Sigmoid colon (tissue), 6 donors: ENCODE measurements at regions not wholly inside any gene's neighbourhood (a gene's known extent, or its start where the extent isn't known, plus 50 kb on each side); places are given as distances from the start of the nearest gene placed in this dataset.
"Not testable (repeated sequence)": the region's sequence is repeated elsewhere in the genome, so short reads cannot be mapped to it uniquely, and the experiment has no call there.

Source experiments
- DNase-seq: peaks from one replicate; pipeline ENCODE4 v3.0.0-alpha.2; 2019
- H3K27ac ChIP-seq, 4 donors: fragments of 200-600 bp; sonication (generic); one replicate each; pipeline ENCODE4 v1.5.1; 2016 to 2019; ENCODE audit warnings: mild to moderate bottlenecking in 1 of 4
- H3K27me3 ChIP-seq, 3 donors: fragments of 200-600 bp; sonication (generic); one replicate each; pipeline ENCODE4 v1.5.1; 2019; ENCODE audit warnings: mild to moderate bottlenecking in 1 of 3
- H3K36me3 ChIP-seq, 4 donors: fragments of 200-600 bp; sonication (generic); one replicate each; pipeline ENCODE4 v1.5.1; 2016 to 2019
- H3K4me1 ChIP-seq, 4 donors: fragments of 200-600 bp; sonication (generic); one replicate each; pipeline ENCODE4 v1.5.1; 2017 to 2019
- H3K4me3 ChIP-seq, 4 donors: fragments of 200-600 bp; sonication (generic); one replicate each; pipeline ENCODE4 v1.5.1; 2017 to 2019; ENCODE audit warnings: mild to moderate bottlenecking in 2 of 4, moderate library complexity in 1 of 4
- H3K9me3 ChIP-seq, 4 donors: fragments of 200-600 bp in 3 of 4; sonication (generic) in 3 of 4; one replicate each; pipeline versions ENCODE4 v1.5.1 to v1.6.1; 2013 to 2019
- POLR2A ChIP-seq, 2 donors: fragments of 450-650 bp; IDR thresholded peaks; one replicate each; pipeline ENCODE4 v1.6.1; 2016; ENCODE audit warnings: antibody characterized with exemption in 2 of 2, mild to moderate bottlenecking in 2 of 2, moderate library complexity in 2 of 2
- POLR2AphosphoS5 ChIP-seq, 4 donors: sonication (generic); formaldehyde crosslinking; IDR thresholded peaks; one replicate each; pipeline ENCODE4 v1.6.1; 2017; ENCODE audit warnings: antibody characterized with exemption in 4 of 4
- WGBS, 2 donors: extraction: QIAGEN DNeasy Blood & Tissue Kit; methylation state at CpG; one replicate each; pipeline ENCODE4 v1.1.7; 2013; 5-methylcytosine and 5-hydroxymethylcytosine counted together
- intact Hi-C: fragments of 100-400 bp; cut with DNase I; formaldehyde crosslinking; loops from one replicate; pipeline ENCODE4 v1.15.1; 2023
- donor health status: healthy with polysubstance abuse.
- donor health status: healthy.

DNA sequence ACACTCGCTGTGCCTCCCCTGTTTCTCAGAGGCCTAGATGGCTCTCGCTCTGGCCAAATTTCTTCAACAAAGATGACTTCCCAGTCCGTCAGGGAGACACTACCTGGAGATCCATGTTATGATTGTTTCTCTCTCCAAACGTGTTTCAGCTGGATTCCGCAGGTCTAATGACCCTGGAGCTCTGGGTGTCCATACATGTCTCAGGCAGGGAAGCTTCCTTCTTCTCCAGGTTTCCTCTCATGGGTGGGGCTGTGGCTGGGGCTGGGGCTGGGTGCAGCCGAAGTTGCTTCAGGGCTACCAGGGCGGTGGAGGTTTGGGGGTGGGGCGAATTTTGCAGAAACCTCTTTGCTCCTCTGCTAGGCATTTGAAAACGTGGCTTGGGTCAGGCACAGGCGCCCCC is 361.8 kb upstream of the ZNF337 start:
- H3K4me1 ChIP-seq, DNase-seq, H3K27me3 ChIP-seq, intact Hi-C loops, H3K4me3 ChIP-seq, H3K27ac ChIP-seq, H3K36me3 ChIP-seq, H3K9me3 ChIP-seq: not testable (repeated sequence)
- WGBS, 2 donors = no CpG with 5 or more reads among the region's 10 CpGs

- DNase-seq, H3K27ac ChIP-seq, H3K9me3 ChIP-seq, H3K27me3 ChIP-seq, intact Hi-C loops, H3K4me1 ChIP-seq, H3K4me3 ChIP-seq, H3K36me3 ChIP-seq: not testable (repeated sequence)
- no CpG with 5 or more reads among the region's 41 CpGs for WGBS, 2 donors
Measured at GRCh38 chr20:26057135-26057752, 360.6 kb upstream of the ZNF337 start.

GRCh38 chr20:26025792-26026191 is 329.1 kb upstream of the ZNF337 start:
- H3K27ac ChIP-seq, H3K9me3 ChIP-seq, DNase-seq, intact Hi-C loops, H3K4me1 ChIP-seq, H3K27me3 ChIP-seq, H3K36me3 ChIP-seq, H3K4me3 ChIP-seq: not testable (repeated sequence)
- WGBS, 2 donors = 82 to 100% methylated on average over 1 of the region's 4 CpGs

GRCh38 chr20:26010942-26011276 is 314.3 kb upstream of the ZNF337 start:
- H3K27me3 ChIP-seq, H3K4me1 ChIP-seq, H3K9me3 ChIP-seq, H3K36me3 ChIP-seq, H3K27ac ChIP-seq, DNase-seq, intact Hi-C loops, H3K4me3 ChIP-seq: not testable (repeated sequence)
- WGBS, 2 donors = no CpG with 5 or more reads among the region's 6 CpGs

DNA sequence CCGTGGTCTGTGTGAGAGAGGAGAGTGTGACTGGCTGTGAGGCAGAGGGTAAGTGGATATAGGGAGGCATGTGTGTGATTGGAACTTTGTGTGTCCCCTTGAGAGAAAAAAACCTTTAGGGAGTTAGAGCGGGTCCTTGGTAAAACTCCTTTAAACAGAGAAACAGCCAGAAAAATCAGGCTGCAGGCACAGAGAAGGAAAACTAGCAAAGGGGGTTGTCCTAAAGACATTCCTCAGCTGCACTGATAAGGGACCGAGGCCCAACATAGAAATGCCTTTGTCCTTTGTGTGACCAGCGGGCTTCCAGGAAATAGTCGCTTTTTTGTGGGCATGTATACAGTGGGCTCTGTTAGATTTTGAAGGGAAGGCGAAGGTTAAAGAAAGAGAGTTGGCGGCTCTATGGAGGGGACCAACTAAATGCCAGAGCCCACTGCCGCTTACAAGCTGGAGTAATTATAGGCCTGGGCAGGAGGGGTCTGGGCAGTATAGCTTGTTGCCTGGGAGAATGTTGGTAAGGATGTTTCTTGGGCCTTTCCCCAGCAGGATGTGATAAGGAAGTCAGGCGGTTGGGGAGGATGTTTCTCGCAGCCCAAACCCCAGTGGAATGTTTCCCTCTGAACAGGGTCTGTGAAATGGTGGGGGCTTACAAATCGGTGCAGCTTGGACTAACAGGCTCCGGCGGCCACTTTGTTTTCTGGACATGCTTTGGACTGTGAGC is 313.7 kb upstream of the ZNF337 start:
- Histone ChIP-seq H3K4me3 (peak overlapping the region; percentile 37 to 66 (median 56)), H3K27ac (peak overlapping the region; percentile 76 to 88 (median 84))
- DNase-seq, H3K36me3 ChIP-seq, H3K4me1 ChIP-seq, H3K9me3 ChIP-seq, H3K27me3 ChIP-seq, intact Hi-C loops: not testable (repeated sequence)
- WGBS, 2 donors = 6 to 13% methylated on average over 10 of the region's 13 CpGs

GRCh38 chr20:26009402-26010223 is 313.0 kb upstream of the ZNF337 start:
- H3K27me3 ChIP-seq, intact Hi-C loops, H3K9me3 ChIP-seq, H3K36me3 ChIP-seq, H3K4me1 ChIP-seq: not testable (repeated sequence)
- peak; percentile 95 for DNase-seq
- peak overlapping the region; percentile 37 to 66 (median 56) for H3K4me3 ChIP-seq
- peak; percentile 40 to 85 (median 74) for TF ChIP-seq POLR2AphosphoS5 (IDR thresholded peaks at IDR 0.05)
- peak in 1 of 2 donors; percentile 25 for TF ChIP-seq POLR2A (IDR thresholded peaks at IDR 0.05)
- peak overlapping the region; percentile 76 to 88 (median 84) for H3K27ac ChIP-seq
- WGBS, 2 donors = 15 to 32% methylated on average over 39 of the region's 39 CpGs

DNA sequence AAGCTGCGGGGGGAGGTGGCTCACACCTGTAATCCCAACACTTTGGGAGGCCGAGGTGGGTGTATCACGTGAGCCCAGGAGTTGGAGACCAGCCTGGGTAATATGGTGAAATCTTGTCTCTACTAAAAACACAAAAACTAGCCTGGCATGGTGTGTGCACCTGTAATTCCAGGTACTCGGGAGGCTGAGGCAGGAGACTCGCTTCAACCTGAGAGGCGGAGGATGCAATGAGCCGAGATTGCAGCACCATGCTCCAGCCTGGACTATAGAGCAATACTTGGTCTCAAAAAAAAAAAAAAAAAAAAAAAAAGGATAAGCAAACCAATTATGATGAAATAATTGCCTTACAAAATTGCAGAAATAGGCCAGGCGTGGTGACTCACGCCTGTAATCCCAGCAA is 311.4 kb upstream of the ZNF337 start:
- WGBS, 2 donors = 91 to 94% methylated on average over 9 of the region's 9 CpGs
- H3K4me3 ChIP-seq, H3K9me3 ChIP-seq, H3K27ac ChIP-seq, intact Hi-C loops, H3K27me3 ChIP-seq, H3K4me1 ChIP-seq, H3K36me3 ChIP-seq: not testable (repeated sequence)
- peak; percentile 39 for DNase-seq

DNA sequence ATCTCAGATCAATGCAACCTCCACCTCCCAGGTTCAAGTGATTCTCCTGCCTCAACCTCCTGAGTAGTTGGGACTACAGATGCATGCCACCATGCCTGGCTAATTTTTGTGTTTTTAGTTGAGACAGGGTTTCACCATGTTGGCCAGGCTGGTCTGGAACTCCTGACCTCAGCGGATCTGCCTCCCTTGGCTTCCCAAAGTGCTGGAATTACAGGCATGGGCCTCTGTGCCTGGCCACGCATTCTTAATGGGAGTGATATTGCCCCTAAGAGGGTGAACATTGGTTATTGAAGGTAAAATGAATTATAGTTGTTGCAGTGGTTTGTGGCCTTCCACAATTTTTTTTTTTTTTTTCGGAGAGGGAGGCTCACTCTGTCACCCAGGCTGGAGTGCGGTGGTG is 309.5 kb upstream of the ZNF337 start:
- H3K36me3 ChIP-seq, intact Hi-C loops, H3K27me3 ChIP-seq, H3K4me1 ChIP-seq, H3K27ac ChIP-seq, H3K4me3 ChIP-seq, H3K9me3 ChIP-seq, DNase-seq: not testable (repeated sequence)
- 93 to 98% methylated on average over 4 of the region's 4 CpGs for WGBS, 2 donors

DNA sequence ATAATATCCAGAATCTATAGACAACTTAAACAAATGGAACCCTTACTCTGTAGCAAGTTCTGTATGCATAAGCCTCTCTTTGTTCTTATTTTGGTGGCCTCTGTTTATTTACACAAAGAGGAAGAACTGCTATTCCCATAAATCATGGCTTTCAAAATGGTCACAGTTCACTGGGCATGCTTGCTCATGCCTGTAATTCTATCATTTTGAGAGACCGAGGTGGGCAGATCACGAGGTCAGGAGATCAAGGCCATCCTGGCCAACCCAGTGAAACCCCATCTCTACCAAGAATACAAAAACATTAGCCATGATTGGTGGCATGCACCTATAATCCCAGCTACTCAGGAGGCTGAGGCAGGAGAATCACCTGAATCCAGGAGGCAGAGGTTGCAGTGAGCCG is 307.3 kb upstream of the ZNF337 start:
- H3K36me3 ChIP-seq, H3K9me3 ChIP-seq, intact Hi-C loops, H3K4me1 ChIP-seq, DNase-seq, H3K27ac ChIP-seq, H3K27me3 ChIP-seq, H3K4me3 ChIP-seq: not testable (repeated sequence)
- WGBS, 2 donors = 77 to 79% methylated on average over 3 of the region's 3 CpGs

DNA sequence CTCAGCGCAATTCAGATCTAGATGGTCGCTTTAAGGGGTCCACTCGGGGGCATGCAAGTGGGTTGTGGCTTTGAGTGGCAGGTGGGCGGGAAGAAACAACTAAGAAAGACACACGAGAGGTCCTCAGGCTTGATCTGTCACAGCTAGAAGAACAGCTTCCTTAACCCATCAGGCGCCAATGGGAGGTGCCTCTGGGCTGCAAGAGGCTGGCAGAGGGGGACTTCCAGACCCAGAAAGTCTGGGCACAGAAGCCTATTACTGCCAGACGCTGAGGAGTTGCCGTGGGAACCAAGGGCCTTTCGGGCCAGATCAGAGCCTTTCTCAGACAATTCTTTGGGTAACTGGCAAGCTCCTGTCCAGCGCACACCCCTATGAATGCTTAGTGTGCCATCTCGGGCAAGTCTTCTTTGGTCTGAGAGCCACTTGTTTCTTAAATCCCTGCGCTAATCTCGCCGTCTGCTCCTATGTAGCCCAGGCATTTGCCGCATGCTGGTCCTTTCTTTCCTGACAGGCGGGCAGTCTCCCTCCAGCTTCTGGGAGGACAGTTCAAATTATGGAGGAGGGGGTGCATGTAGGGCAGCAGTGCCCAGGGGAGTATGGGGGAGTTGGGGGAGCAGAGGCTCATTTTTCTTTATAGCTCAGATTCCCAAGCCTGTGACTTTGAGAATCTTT is 300.9 kb upstream of the ZNF337 start:
- peak; percentile 40 for DNase-seq
- H3K9me3 ChIP-seq, intact Hi-C loops, H3K4me3 ChIP-seq, H3K27me3 ChIP-seq, H3K36me3 ChIP-seq, H3K27ac ChIP-seq, H3K4me1 ChIP-seq: not testable (repeated sequence)
- 82 to 85% methylated on average over 16 of the region's 16 CpGs for WGBS, 2 donors
